Superior temporal gyrus (tissue), 1 donor: ENCODE measurements at regions not wholly inside any gene's neighbourhood (a gene's known extent, or its start where the extent isn't known, plus 50 kb on each side); places are given as distances from the start of the nearest gene placed in this dataset.
"Not testable (repeated sequence)": the region's sequence is repeated elsewhere in the genome, so short reads cannot be mapped to it uniquely, and the experiment has no call there.

Experiments used
- DNase-seq: peaks from one replicate; pipeline ENCODE4 v3.0.0-alpha.2; 2016; ENCODE audit errors: extremely low spot score

DNA sequence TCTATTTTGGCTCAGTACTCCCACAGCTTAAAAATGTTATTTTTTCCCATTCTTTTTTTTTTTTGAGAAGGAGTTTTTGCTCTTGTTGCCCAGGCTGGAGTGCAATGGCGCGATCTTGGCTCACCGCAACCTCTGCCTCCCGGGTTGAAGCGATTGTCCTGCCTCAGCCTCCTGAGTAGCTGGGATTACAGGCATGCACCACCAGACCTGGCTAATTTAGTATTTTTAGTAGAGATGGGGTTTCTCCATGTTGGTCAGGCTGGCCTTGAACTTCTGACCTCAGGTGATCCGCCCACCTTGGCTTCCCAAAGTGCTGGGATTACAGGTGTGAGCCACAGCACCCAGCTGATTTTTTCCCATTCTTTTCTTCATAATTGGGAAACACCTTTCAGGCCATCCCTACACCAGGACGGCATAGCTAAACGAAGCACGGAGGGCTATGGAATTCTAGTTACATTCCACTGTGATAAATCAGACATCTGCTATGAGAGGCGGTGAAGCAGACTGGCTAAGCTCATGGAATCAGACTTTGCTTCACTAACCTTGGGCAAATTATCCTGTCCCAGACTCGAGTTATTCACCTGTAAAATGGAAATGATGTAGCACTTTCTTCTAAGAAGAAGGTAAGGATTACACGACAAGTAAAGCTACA, 68.7 kb upstream of the ZFAND5 start:
- DNase-seq = not testable (repeated sequence)

DNA sequence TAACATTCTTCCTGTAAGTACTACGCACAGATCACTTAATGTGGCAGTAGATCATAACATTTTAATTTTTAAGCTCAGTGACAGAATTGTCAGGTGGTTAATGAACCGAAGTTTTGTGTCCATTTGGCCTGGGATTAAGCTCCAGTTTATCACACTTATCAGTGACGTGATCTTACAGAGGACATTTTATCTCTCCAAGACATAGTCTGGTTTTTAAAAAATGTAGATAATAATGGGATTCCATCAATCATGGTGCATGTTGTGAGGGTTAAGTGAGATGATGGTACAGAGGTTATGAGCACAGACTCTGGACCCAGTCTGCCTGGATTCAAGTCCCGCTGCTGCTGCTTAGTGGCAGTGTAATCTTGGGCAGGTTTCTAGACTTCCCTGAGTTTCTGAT, 66.0 kb upstream of the ZFAND5 start:
- no peak for DNase-seq

DNA sequence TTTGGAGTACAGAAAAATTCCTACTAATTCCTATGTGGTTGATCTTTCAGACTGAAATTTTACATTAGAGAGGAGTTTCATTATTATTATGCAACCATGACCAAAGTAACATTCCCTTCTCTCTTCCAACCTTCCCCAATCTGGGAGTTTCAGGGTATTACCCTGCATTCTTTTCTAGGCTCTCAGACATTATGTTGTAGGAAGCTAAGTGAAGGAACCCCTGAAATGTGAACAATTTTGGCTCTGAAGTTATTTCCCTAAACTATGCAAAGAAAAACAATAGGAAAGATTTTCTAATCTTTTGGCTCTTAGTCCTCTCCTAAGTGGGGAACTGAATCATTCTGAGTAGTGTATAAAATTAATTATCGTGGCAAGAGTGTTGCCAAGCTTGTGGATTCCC, 63.3 kb upstream of the ZFAND5 start:
- DNase-seq = no peak

DNA sequence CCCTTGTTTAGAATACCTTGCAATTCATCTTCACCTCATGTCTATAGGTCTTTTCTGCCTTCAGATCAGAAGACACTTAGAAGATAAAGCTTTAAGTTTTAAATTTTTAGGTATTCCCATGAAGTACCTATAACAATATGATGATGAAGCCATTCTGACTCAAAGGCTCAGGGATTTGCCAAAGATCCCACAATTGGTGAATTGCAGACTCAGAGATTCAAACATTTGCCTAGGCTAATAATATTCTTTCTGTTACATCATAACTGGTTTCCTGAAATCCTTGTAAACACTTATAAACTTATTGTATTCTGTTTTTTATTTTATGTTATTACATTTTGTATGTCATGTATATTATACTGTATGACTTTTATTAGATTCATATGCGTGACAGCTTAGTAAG, 62.8 kb upstream of the ZFAND5 start:
- no peak for DNase-seq

DNA sequence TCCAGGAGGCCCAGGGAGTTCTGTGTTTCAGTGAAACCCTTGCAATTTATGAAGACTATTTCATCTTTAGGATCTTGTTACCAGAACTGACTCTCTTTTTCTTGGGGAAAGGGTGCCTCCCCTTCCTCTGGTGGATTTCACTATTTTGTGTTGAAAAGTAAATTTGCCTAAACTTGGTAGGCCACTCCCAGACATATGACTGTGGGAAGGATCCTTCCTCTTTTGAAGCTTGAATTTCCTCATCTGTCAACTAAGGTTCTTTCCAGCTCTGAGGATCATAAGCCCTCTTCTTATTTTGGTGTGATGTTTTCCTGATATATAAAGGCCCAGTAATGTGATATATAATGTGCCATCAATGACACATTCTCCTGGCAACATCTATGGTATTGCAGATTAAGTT, 59.1 kb upstream of the ZFAND5 start:
- DNase-seq = no peak

DNA sequence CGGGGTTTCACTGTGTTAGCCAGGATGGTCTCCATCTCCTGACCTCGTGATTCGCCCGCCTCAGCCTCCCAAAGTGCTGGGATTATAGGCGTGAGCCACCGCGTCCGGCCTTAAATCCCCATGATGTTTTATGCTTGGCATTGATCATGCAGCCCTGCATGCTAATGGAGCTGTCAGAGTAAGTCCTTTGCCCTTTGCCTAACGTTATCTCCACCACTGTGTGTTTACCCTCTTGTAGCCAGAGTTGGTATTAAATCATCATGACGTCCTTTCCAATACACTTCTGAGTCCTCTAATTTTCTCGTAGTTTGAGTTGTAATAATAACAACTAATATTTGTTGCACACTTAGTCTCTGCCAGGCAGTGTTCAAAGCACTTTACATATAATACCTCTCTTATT, 57.2 kb upstream of the ZFAND5 start:
- DNase-seq = no peak

DNA sequence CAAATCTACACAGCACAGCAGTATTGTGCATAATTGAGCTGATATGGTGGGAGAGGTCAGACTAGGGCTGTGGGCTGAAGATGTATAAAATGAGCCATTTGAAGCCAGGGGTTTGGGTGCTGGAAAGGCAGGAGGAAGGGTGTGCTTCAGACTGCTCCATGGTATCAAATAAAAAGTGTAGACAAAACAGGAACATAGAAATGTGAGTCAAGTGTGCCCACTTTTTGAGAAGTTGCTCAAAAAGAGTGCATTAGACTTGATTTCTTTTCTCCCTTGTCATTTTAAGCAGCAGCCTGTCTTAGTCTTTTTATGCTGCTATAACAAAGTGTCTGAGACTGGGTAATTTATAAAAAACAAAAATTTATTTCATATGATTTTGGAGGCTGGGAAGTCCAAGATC, 55.8 kb upstream of the ZFAND5 start:
- DNase-seq = no peak

DNA sequence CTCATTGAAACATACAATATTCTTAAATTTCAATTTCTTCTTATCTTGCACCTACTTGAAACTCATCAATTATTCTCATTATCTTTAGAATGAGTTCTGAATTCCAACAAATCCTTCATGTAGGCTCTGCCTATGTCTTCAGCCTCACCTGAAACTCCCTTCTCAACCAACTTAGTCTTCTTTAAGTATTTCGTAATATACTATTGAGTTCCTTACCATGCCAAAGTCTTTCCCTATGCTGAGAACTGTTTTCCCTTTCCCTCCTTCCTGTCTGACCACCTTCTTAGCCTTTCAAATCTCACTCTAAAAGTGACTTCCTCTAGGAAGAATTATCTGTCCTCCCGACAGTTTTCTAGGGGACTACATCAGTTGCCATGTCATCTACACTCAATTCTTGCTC, 50.9 kb upstream of the ZFAND5 start:
- no peak for DNase-seq

DNA sequence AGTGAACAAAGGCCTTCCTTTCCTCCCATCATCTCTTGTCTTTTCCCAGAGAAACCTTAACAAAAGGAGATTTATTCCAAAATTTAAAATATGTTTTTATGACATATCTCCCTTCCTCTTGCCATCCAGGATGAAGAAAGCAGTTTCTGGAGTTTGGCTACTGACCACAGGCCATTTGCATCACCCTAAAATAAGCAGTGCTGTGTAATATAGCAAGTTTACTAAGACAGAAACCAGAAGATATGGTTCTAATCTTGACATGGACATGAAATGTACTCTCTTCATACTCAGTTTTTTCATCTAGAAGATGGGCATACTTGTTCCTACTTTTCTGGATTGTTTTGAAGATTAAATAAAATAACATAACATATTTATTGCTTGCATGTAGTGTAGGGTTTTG, 50.2 kb upstream of the ZFAND5 start:
- no peak for DNase-seq
